ENCODE measurements at regions not wholly inside any gene's neighbourhood (a gene's known extent, or its start where the extent isn't known, plus 50 kb on each side); places are given as distances from the start of the nearest gene placed in this dataset.
"Not testable (repeated sequence)": the region's sequence is repeated elsewhere in the genome, so short reads cannot be mapped to it uniquely, and the experiment has no call there.

GRCh38 chr1:82090104-82090503, 289.4 kb downstream of the ADGRL2 start:
- no peak for DNase-seq (ENCODE audit: low read depth in 3 of 3)

GRCh38 chr1:82086739-82087138, 286.0 kb downstream of the ADGRL2 start:
- DNase-seq (ENCODE audit: low read depth in 3 of 3), result no peak

- DNase-seq (ENCODE audit: low read depth in 3 of 3), result no peak
Measured at GRCh38 chr1:82079607-82080006, 278.9 kb downstream of the ADGRL2 start.

GRCh38 chr1:82073659-82074058, 272.9 kb downstream of the ADGRL2 start:
- DNase-seq (ENCODE audit: low read depth in 3 of 3), result no peak

- DNase-seq (ENCODE audit: low read depth in 3 of 3), result no peak
Measured at GRCh38 chr1:82073071-82073470, 272.3 kb downstream of the ADGRL2 start.

GRCh38 chr1:82065916-82066315, 265.2 kb downstream of the ADGRL2 start:
- no peak for DNase-seq (ENCODE audit: low read depth in 3 of 3)

DNA sequence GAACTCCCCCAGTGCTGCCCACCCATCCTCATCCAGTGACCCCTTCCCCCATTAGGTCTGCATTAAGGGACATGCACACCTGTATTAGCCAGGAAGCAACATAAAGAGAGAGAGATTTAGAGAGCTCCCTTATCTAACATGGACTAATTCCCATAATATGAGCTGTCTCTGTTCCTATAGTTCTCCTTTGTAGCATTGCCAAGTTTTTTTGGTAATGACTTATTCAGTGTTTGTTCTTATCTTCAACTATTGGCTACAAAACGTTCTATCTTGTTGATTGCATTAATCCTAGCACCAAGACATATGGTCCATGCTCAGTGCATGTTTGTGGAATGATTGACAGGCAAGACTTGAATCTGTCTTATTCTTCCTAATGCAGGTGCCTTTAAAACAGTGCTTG, 264.0 kb downstream of the ADGRL2 start:
- no peak for DNase-seq (ENCODE audit: low read depth in 3 of 3)

GRCh38 chr1:82062206-82062605, 261.5 kb downstream of the ADGRL2 start:
- no peak for DNase-seq (ENCODE audit: low read depth in 3 of 3)

DNA sequence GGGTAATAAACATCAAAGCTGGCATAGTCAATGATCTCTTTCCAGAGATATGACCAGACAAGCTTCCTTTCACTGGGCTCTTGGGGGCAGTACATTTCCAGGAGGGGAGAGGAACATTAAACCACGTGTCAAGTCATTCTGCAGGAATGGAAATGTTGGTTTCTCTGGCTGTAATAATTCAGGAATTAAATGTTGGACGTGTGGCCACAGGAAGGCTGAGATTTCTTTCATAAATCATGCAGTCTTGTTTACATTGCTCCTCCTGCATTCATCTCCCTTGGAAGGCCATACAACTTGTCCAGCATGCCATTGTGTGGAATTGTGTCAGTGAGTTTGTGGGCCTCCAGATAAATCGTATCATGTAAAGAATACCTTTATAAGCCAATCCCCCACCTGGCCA, 259.2 kb downstream of the ADGRL2 start:
- no peak for DNase-seq (ENCODE audit: low read depth in 3 of 3)

DNA sequence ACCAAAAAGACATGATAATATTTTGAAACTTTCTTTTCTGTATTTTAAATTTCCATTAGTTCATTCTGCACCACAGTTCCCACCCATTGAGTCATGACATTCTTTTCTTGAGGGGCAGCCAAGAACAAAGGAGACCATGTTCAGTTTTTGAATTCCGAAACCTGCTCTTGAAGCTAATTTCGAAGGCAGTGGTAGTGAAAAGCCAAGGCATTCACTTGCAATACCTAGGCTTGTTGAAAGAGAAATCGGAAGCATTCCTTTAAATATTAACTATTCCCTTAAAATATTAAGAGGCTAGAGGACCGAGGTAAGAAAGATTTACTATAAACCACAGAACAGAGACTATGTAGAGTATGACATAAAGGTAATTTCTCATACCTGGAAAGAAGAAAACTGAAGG, 256.3 kb downstream of the ADGRL2 start:
- DNase-seq (ENCODE audit: low read depth in 3 of 3), result no peak

DNA sequence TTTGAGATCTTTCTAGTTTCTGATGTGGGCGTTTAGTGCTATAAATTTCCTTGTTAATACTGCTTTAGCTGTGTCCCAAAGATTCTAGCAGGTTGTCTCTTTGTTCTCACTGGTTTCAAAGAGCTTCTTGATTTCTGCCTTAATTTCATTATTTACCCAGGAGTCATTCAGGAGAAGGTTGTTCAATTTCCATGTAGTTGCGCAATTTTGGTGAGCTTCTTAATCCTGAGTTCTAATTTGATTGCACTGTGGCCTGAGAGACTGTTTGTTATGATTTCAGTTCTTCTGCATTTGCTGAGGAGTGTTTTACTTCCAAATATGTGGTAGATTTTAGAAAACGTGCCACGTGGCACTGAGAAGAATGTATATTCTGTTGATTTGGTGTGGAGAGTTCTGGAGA, 254.6 kb downstream of the ADGRL2 start:
- DNase-seq (ENCODE audit: low read depth in 3 of 3), result not testable (repeated sequence)

GRCh38 chr1:82052563-82052962, 251.8 kb downstream of the ADGRL2 start:
- no peak for DNase-seq (ENCODE audit: low read depth in 3 of 3)

DNA sequence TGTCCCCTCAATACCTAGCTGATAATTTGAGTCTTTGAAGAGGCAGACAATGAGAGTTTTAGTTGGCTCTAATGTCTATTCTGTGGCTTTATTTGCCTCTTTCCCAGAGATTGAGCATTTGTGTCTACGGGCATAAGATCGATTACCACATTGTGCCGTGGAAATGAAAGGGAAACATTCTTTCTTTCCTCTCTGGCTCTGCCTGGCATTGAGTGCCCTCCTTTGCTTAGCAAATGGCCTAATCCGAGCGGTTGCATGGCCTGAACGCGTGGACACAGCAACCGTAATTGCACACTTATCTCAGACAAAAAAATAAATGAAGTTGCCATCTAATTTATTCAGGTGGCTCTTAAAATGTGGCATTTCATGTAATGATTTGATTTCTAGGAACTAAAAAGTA, 247.9 kb downstream of the ADGRL2 start:
- DNase-seq (ENCODE audit: low read depth in 3 of 3), result no peak

- no peak for DNase-seq (ENCODE audit: low read depth in 3 of 3)
Measured at GRCh38 chr1:82045221-82045620, 244.5 kb downstream of the ADGRL2 start.

- no peak for DNase-seq (ENCODE audit: low read depth in 3 of 3)
Measured at GRCh38 chr1:82044536-82044935, 243.8 kb downstream of the ADGRL2 start.

DNA sequence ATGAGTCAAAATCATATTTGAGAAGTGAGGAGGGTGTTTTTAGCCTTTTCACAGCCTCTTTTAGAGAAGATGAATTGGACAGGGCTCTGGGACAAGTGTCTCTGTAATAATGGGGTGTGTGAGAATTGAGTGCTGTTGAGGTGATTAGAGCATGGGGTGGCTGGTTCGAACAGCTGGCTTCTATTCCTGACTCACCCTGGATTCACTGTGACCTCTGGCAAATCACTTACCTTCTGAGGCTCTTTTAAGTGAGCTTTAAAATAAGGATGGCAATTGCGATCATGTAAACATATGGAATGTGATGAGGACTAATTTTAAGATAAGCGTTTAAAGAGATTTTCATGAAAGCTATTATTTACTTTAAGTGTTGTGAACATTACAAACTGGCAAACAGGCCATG, 243.4 kb downstream of the ADGRL2 start:
- DNase-seq (ENCODE audit: low read depth in 3 of 3), result no peak

DNA sequence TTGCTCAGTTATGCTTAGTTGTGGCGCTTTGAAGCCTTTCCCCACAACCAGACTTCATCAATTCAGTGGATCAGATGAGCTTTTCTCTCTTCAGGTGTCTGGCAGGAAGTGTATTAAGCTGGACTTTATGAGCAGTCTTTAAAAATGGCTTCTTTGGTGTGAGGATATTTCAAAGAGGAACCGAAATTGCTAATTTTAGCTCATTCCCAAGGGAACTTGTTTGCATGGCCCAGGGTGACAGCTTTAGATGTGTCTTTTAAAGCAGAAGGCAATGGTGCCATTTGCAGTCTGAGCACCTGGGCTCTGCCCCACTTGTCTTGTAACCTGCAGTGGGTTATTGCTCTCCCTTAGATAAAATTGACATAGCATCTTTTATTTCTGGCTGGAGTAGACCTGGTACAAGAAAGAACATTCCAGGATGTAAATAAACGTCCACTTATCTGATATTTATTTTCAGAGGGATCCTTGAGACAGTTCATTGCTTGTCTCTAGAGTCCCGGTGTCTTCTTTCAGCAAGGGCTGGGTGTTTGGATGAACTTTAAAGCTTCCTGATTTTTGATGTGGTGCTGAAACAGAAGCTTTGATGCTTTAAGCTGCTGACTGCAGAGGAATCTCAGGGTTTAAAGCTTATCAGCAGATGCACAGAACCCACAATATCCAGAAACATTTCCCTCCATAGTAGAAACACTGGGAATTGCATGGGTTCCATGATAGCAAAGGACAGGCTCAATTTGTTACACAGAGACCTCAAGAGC, 241.7 kb downstream of the ADGRL2 start:
- DNase-seq (ENCODE audit: low read depth in 3 of 3), result no peak
